ENCODE measurements at regions not wholly inside any gene's neighbourhood (a gene's known extent, or its start where the extent isn't known, plus 50 kb on each side); places are given as distances from the start of the nearest gene placed in this dataset.
"Not testable (repeated sequence)": the region's sequence is repeated elsewhere in the genome, so short reads cannot be mapped to it uniquely, and the experiment has no call there.

GRCh38 chr3:193046371-193046770 lies 128.7 kb upstream of the MB21D2 start:
- no peak for DNase-seq

- not testable (repeated sequence) for DNase-seq
These were observed 129.8 kb upstream of the MB21D2 start for GRCh38 chr3:193047461-193047860.

GRCh38 chr3:193048127-193048526 lies 130.5 kb upstream of the MB21D2 start:
- no peak for DNase-seq

GRCh38 chr3:193049935-193050334 lies 132.3 kb upstream of the MB21D2 start:
- DNase-seq: no peak

- DNase-seq: no peak
These were observed 133.7 kb upstream of the MB21D2 start for GRCh38 chr3:193051314-193051713.

GRCh38 chr3:193052354-193053045 lies 134.8 kb upstream of the MB21D2 start:
- no peak for DNase-seq

- no peak for DNase-seq
These were observed 135.4 kb upstream of the MB21D2 start for GRCh38 chr3:193053046-193053435.

- DNase-seq: no peak
These were observed 137.7 kb upstream of the MB21D2 start for GRCh38 chr3:193055352-193055751.

GRCh38 chr3:193057616-193058015 lies 140.0 kb upstream of the MB21D2 start:
- no peak for DNase-seq

GRCh38 chr3:193060748-193061546 lies 143.3 kb upstream of the MB21D2 start:
- no peak for DNase-seq

GRCh38 chr3:193068365-193068764 lies 150.7 kb upstream of the MB21D2 start:
- DNase-seq: no peak

GRCh38 chr3:193069732-193070131 lies 152.1 kb upstream of the MB21D2 start:
- not testable (repeated sequence) for DNase-seq

GRCh38 chr3:193078996-193079753 lies 161.5 kb upstream of the MB21D2 start:
- no peak for DNase-seq

GRCh38 chr3:193080821-193081365 lies 160.1 kb upstream of the PLAAT1 start:
- DNase-seq: no peak

- DNase-seq: no peak
These were observed 155.4 kb upstream of the PLAAT1 start for GRCh38 chr3:193085655-193086054.

GRCh38 chr3:193086681-193087080 lies 154.3 kb upstream of the PLAAT1 start:
- DNase-seq: no peak

- no peak for DNase-seq
These were observed 153.7 kb upstream of the PLAAT1 start for GRCh38 chr3:193087336-193087735.

GRCh38 chr3:193095366-193095765 lies 145.7 kb upstream of the PLAAT1 start:
- peak in 7 of 51 donors; percentile 2 to 10 (median 4) for DNase-seq

- DNase-seq: peak in 2 of 51 donors; percentile 1 to 2
These were observed 144.9 kb upstream of the PLAAT1 start for GRCh38 chr3:193096076-193096475.

- no peak for DNase-seq
These were observed 126.3 kb upstream of the PLAAT1 start for GRCh38 chr3:193114431-193115340.

- no peak for DNase-seq
These were observed 124.2 kb upstream of the PLAAT1 start for GRCh38 chr3:193116871-193117270.
